ENCODE measurements at regions not wholly inside any gene's neighbourhood (a gene's known extent, or its start where the extent isn't known, plus 50 kb on each side); places are given as distances from the start of the nearest gene placed in this dataset.
"Not testable (repeated sequence)": the region's sequence is repeated elsewhere in the genome, so short reads cannot be mapped to it uniquely, and the experiment has no call there.

GRCh38 chr6:121917834-121918559 lies 481.5 kb upstream of the HSF2 start:
- H3K9me3 Mint-ChIP-seq, result no peaks in the 10 kb centered on the region
- no peaks in the 10 kb centered on the region for H3K36me3 Mint-ChIP-seq

GRCh38 chr6:121920616-121921015 lies 478.8 kb upstream of the HSF2 start:
- H3K27me3 Mint-ChIP-seq, result peaks cover 2% of the 10 kb centered on the region
- no peaks in the 10 kb centered on the region for H3K9me3 Mint-ChIP-seq
- H3K4me1 Mint-ChIP-seq, result peaks cover 8% of the 10 kb centered on the region
- H3K36me3 Mint-ChIP-seq, result no peaks in the 10 kb centered on the region
- no peak overlapping the region for H3K4me3 Mint-ChIP-seq
- H3K27ac Mint-ChIP-seq, result no peak overlapping the region

More at GRCh38 chr6:121917834-121918559, 481.5 kb upstream of the HSF2 start:
- H3K27ac Mint-ChIP-seq, result no peak overlapping the region
- peaks cover 2% of the 10 kb centered on the region for H3K27me3 Mint-ChIP-seq
- no peaks in the 10 kb centered on the region for H3K4me1 Mint-ChIP-seq
- no peak overlapping the region for H3K4me3 Mint-ChIP-seq

- no peaks in the 10 kb centered on the region for H3K27me3 Mint-ChIP-seq
- H3K4me3 Mint-ChIP-seq, result no peak overlapping the region
- H3K36me3 Mint-ChIP-seq, result no peaks in the 10 kb centered on the region
- no peak overlapping the region for H3K27ac Mint-ChIP-seq
- H3K9me3 Mint-ChIP-seq, result no peaks in the 10 kb centered on the region
- H3K4me1 Mint-ChIP-seq, result peaks cover 8% of the 10 kb centered on the region
Measured at GRCh38 chr6:121925024-121925423, 474.4 kb upstream of the HSF2 start.

GRCh38 chr6:121925534-121926255 lies 473.8 kb upstream of the HSF2 start:
- H3K27ac Mint-ChIP-seq, result no peak overlapping the region
- peaks cover 8% of the 10 kb centered on the region for H3K4me1 Mint-ChIP-seq
- no peaks in the 10 kb centered on the region for H3K36me3 Mint-ChIP-seq
- H3K9me3 Mint-ChIP-seq, result no peaks in the 10 kb centered on the region
- H3K4me3 Mint-ChIP-seq, result no peak overlapping the region
- no peaks in the 10 kb centered on the region for H3K27me3 Mint-ChIP-seq

GRCh38 chr6:121929301-121929700 lies 470.2 kb upstream of the HSF2 start:
- H3K4me1 Mint-ChIP-seq, result peaks cover 8% of the 10 kb centered on the region
- no peaks in the 10 kb centered on the region for H3K36me3 Mint-ChIP-seq
- H3K4me3 Mint-ChIP-seq, result no peak overlapping the region
- no peaks in the 10 kb centered on the region for H3K9me3 Mint-ChIP-seq
- no peaks in the 10 kb centered on the region for H3K27me3 Mint-ChIP-seq
- H3K27ac Mint-ChIP-seq, result no peak overlapping the region

GRCh38 chr6:121932076-121932991 lies 467.1 kb upstream of the HSF2 start:
- peak overlapping the region; percentile 37 for H3K27ac Mint-ChIP-seq
- no peaks in the 10 kb centered on the region for H3K4me1 Mint-ChIP-seq
- H3K4me3 Mint-ChIP-seq, result no peak overlapping the region
- no peaks in the 10 kb centered on the region for H3K9me3 Mint-ChIP-seq
- H3K36me3 Mint-ChIP-seq, result no peaks in the 10 kb centered on the region
- H3K27me3 Mint-ChIP-seq, result peaks cover 2% of the 10 kb centered on the region

GRCh38 chr6:121934451-121934850 lies 465.0 kb upstream of the HSF2 start:
- Mint-ChIP-seq H3K27ac (no peak overlapping the region), H3K4me1 (no peaks in the 10 kb centered on the region), H3K4me3 (no peak overlapping the region), H3K9me3 (peaks cover 14% of the 10 kb centered on the region), H3K36me3 (no peaks in the 10 kb centered on the region), H3K27me3 (peaks cover 2% of the 10 kb centered on the region)

- H3K36me3 Mint-ChIP-seq, result peaks cover 5% of the 10 kb centered on the region
- peaks cover 29% of the 10 kb centered on the region for H3K9me3 Mint-ChIP-seq
- H3K27me3 Mint-ChIP-seq, result peaks cover 2% of the 10 kb centered on the region
- H3K4me1 Mint-ChIP-seq, result no peaks in the 10 kb centered on the region
- no peak overlapping the region for H3K27ac Mint-ChIP-seq
- no peak overlapping the region for H3K4me3 Mint-ChIP-seq
Measured at GRCh38 chr6:121940728-121941127, 458.7 kb upstream of the HSF2 start.

- H3K4me3 Mint-ChIP-seq, result no peak overlapping the region
- H3K9me3 Mint-ChIP-seq, result peaks cover 20% of the 10 kb centered on the region
- H3K4me1 Mint-ChIP-seq, result no peaks in the 10 kb centered on the region
- peaks cover 5% of the 10 kb centered on the region for H3K36me3 Mint-ChIP-seq
- H3K27ac Mint-ChIP-seq, result no peak overlapping the region
- peaks cover 4% of the 10 kb centered on the region for H3K27me3 Mint-ChIP-seq
Measured at GRCh38 chr6:121944354-121944753, 455.1 kb upstream of the HSF2 start.

- Mint-ChIP-seq H3K27ac (no peak overlapping the region), H3K36me3 (peaks cover 5% of the 10 kb centered on the region), H3K4me1 (no peaks in the 10 kb centered on the region), H3K27me3 (peaks cover 8% of the 10 kb centered on the region), H3K9me3 (peaks cover 15% of the 10 kb centered on the region), H3K4me3 (no peak overlapping the region)
Measured at GRCh38 chr6:121951123-121951522, 448.3 kb upstream of the HSF2 start.

GRCh38 chr6:121951918-121952379 lies 447.5 kb upstream of the HSF2 start:
- Mint-ChIP-seq H3K4me3 (no peak overlapping the region), H3K27ac (no peak overlapping the region), H3K36me3 (peaks cover 5% of the 10 kb centered on the region), H3K9me3 (peaks cover 12% of the 10 kb centered on the region), H3K4me1 (no peaks in the 10 kb centered on the region), H3K27me3 (peaks cover 8% of the 10 kb centered on the region)

GRCh38 chr6:121955401-121955800 lies 444.1 kb upstream of the HSF2 start:
- H3K9me3 Mint-ChIP-seq, H3K27ac Mint-ChIP-seq, H3K4me3 Mint-ChIP-seq, H3K27me3 Mint-ChIP-seq, H3K36me3 Mint-ChIP-seq: not testable (repeated sequence)
- H3K4me1 Mint-ChIP-seq, result peaks cover 18% of the 10 kb centered on the region

- Mint-ChIP-seq H3K36me3 (peaks cover 3% of the 10 kb centered on the region), H3K27me3 (peaks cover 5% of the 10 kb centered on the region), H3K4me3 (no peak overlapping the region), H3K4me1 (peaks cover 30% of the 10 kb centered on the region), H3K27ac (no peak overlapping the region), H3K9me3 (peaks cover 5% of the 10 kb centered on the region)
Measured at GRCh38 chr6:121956782-121957181, 442.7 kb upstream of the HSF2 start.

GRCh38 chr6:121959501-121959900 lies 440.0 kb upstream of the HSF2 start:
- peak overlapping the region; percentile 51 for H3K4me3 Mint-ChIP-seq
- H3K27me3 Mint-ChIP-seq, result peaks cover 3% of the 10 kb centered on the region
- peaks cover 3% of the 10 kb centered on the region for H3K36me3 Mint-ChIP-seq
- peaks cover 5% of the 10 kb centered on the region for H3K9me3 Mint-ChIP-seq
- H3K27ac Mint-ChIP-seq, result no peak overlapping the region
- peaks cover 30% of the 10 kb centered on the region for H3K4me1 Mint-ChIP-seq

- Mint-ChIP-seq H3K27me3 (no peaks in the 10 kb centered on the region), H3K4me1 (peaks cover 30% of the 10 kb centered on the region), H3K36me3 (no peaks in the 10 kb centered on the region), H3K27ac (no peak overlapping the region), H3K9me3 (no peaks in the 10 kb centered on the region), H3K4me3 (no peak overlapping the region)
Measured at GRCh38 chr6:121961619-121962125, 437.8 kb upstream of the HSF2 start.

All from activated naive CD4-positive, alpha-beta T cell treated with anti-CD3 and anti-CD28 coated beads, Interleukin-2, amount 50 U/mL, for 24 hours (primary cell).